ENCODE measurements at regions not wholly inside any gene's neighbourhood (a gene's known extent, or its start where the extent isn't known, plus 50 kb on each side); places are given as distances from the start of the nearest gene placed in this dataset.

GRCh38 chr6:18527836-18528743, 140.9 kb downstream of the RNF144B start:
- intact Hi-C loops (cut with DNase I): no loop called here
- no peaks in the 10 kb centered on the region for H3K4me1 ChIP-seq
- no peaks in the 10 kb centered on the region for H3K27me3 ChIP-seq
- H3K27ac ChIP-seq: no peak overlapping the region
- no peak overlapping the region for H3K4me3 ChIP-seq
- H3K9me3 ChIP-seq: no peaks in the 10 kb centered on the region
- ATAC-seq (no peak), DNase-seq (no peak)
- peak; percentile 33 for TF ChIP-seq CTCF (IDR thresholded peaks at IDR 0.05)
- no peaks in the 10 kb centered on the region for H3K36me3 ChIP-seq

GRCh38 chr6:18530201-18530600, 143.1 kb downstream of the RNF144B start:
- ATAC-seq (no peak), DNase-seq (no peak)
- no peak for TF ChIP-seq CTCF (IDR thresholded peaks at IDR 0.05)
- H3K4me1 ChIP-seq: no peaks in the 10 kb centered on the region
- H3K27me3 ChIP-seq: no peaks in the 10 kb centered on the region
- intact Hi-C loops (cut with DNase I): no loop called here
- H3K27ac ChIP-seq: no peak overlapping the region
- no peaks in the 10 kb centered on the region for H3K9me3 ChIP-seq
- no peak overlapping the region for H3K4me3 ChIP-seq
- H3K36me3 ChIP-seq: no peaks in the 10 kb centered on the region

- TF ChIP-seq CTCF (IDR thresholded peaks at IDR 0.05): no peak
- Histone ChIP-seq H3K4me1 (no peaks in the 10 kb centered on the region), H3K9me3 (no peaks in the 10 kb centered on the region), H3K27me3 (no peaks in the 10 kb centered on the region), H3K27ac (no peak overlapping the region), H3K4me3 (no peak overlapping the region), H3K36me3 (no peaks in the 10 kb centered on the region)
- ATAC-seq (no peak), DNase-seq (no peak)
- intact Hi-C loops (cut with DNase I): no loop called here
Observed at GRCh38 chr6:18532139-18532538, 145.0 kb downstream of the RNF144B start.

- H3K36me3 ChIP-seq: no peaks in the 10 kb centered on the region
- TF ChIP-seq CTCF (IDR thresholded peaks at IDR 0.05): no peak
- no peak overlapping the region for H3K4me3 ChIP-seq
- H3K27ac ChIP-seq: no peak overlapping the region
- intact Hi-C loops (cut with DNase I): no loop called here
- peak; percentile 58 for ATAC-seq
- no peaks in the 10 kb centered on the region for H3K4me1 ChIP-seq
- DNase-seq: no peak
- H3K9me3 ChIP-seq: no peaks in the 10 kb centered on the region
- H3K27me3 ChIP-seq: no peaks in the 10 kb centered on the region
Observed at GRCh38 chr6:18533793-18534192, 146.6 kb downstream of the RNF144B start.

GRCh38 chr6:18536591-18537055, 149.5 kb downstream of the RNF144B start:
- ATAC-seq (no peak), DNase-seq (no peak)
- H3K27ac ChIP-seq: no peak overlapping the region
- no peaks in the 10 kb centered on the region for H3K36me3 ChIP-seq
- H3K9me3 ChIP-seq: no peaks in the 10 kb centered on the region
- no peak overlapping the region for H3K4me3 ChIP-seq
- intact Hi-C loops (cut with DNase I): no loop called here
- TF ChIP-seq CTCF (IDR thresholded peaks at IDR 0.05): no peak
- H3K4me1 ChIP-seq: no peaks in the 10 kb centered on the region
- H3K27me3 ChIP-seq: no peaks in the 10 kb centered on the region
